Cardiac fibroblast (primary cell): ENCODE measurements at regions not wholly inside any gene's neighbourhood (a gene's known extent, or its start where the extent isn't known, plus 50 kb on each side); places are given as distances from the start of the nearest gene placed in this dataset.
A peak's percentile ranks its signal among the peaks of the same experiment; 100 is the strongest.

ENCODE experiments used
- DNase-seq, 2 donors: peaks; one replicate each; pipeline versions ENCODE4 v3.0.0 to v3.0.0-alpha.2; 2010; ENCODE audit warnings: low read depth in 2 of 2
- H3K4me3 ChIP-seq, 2 donors: replicated peaks in 1 of 2; 1 replicate in 1 of 2; 2 replicates in 1 of 2; pipeline ENCODE4 v1.5.1; 2011; ENCODE audit warnings: low read depth in 2 of 2, low read length in 2 of 2, mild to moderate bottlenecking in 2 of 2, moderate library complexity in 1 of 2
- CTCF ChIP-seq: IDR thresholded peaks from one replicate; pipeline ENCODE4 v1.5.1; 2011; ENCODE audit warnings: low read depth, mild to moderate bottlenecking, low read length, inconsistent platforms

DNA sequence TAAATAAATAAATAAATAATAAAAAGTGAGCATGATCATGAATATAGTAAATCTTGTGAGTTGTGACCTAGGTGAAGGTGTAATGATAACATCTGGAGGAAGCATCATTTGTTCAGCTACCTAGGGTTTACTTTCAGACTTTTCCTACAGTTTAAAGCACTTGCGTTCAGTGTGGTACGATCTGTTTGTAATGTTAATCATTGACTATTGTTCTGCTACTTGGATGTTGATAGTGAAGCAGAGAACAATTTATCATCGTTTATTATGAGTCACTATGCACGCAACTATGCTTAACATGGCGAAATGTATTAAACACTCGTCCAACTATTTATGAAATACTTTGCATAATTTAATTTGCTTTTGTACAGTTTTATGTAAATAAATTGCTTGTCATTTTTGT, 426.2 kb downstream of the PCDH7 start:
- H3K4me3 ChIP-seq: no peak overlapping the region
- DNase-seq: no peak
- TF ChIP-seq CTCF: no peak

DNA sequence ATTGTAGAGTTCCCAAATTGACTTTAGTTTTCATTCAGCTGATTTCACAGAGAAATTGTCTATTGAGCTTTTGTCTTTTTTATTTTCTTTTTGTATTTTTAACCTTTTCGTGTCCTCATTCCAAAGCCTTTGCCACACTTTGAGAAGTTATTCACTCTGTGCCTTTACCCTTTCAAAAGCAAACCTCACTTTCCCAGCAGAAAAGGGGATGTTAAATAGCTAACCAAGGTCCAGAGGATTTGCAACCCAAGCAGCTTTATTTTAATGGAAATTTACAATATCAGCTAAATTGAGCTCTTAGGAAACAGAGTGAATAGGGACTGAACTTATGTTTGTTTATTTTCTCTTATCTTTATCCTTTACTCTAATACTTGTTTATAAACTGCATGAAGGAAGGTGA, 428.8 kb downstream of the PCDH7 start:
- no peak for DNase-seq
- H3K4me3 ChIP-seq: no peak overlapping the region
- TF ChIP-seq CTCF: no peak

- no peak overlapping the region for H3K4me3 ChIP-seq
- no peak for TF ChIP-seq CTCF
- no peak for DNase-seq
Observed at GRCh38 chr4:31156221-31156620, 436.1 kb downstream of the PCDH7 start.

DNA sequence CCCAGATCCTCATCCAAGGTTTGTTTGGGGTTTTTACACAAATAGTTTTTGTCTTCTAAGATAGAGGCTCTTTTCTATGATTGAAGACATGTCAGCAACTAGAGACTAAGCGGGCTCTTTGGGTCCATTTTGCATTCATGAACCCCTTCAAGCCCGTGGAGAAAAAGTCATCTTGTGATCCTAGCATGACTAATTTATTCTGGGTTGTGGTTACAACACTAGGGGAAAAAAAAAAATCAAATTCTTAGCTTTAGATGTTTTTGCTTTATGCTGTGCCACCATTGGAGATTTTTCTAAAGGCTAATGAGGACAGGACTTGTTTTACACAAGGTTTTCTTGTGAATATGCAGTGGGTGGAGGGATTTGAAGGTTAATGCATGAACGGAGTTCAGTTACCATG, 440.0 kb downstream of the PCDH7 start:
- no peak overlapping the region for H3K4me3 ChIP-seq
- no peak for TF ChIP-seq CTCF
- no peak for DNase-seq

GRCh38 chr4:31169846-31170245, 449.7 kb downstream of the PCDH7 start:
- no peak for DNase-seq
- TF ChIP-seq CTCF: no peak
- no peak overlapping the region for H3K4me3 ChIP-seq

- H3K4me3 ChIP-seq: no peak overlapping the region
- no peak for DNase-seq
- TF ChIP-seq CTCF: no peak
Observed at GRCh38 chr4:31171362-31171761, 451.2 kb downstream of the PCDH7 start.

DNA sequence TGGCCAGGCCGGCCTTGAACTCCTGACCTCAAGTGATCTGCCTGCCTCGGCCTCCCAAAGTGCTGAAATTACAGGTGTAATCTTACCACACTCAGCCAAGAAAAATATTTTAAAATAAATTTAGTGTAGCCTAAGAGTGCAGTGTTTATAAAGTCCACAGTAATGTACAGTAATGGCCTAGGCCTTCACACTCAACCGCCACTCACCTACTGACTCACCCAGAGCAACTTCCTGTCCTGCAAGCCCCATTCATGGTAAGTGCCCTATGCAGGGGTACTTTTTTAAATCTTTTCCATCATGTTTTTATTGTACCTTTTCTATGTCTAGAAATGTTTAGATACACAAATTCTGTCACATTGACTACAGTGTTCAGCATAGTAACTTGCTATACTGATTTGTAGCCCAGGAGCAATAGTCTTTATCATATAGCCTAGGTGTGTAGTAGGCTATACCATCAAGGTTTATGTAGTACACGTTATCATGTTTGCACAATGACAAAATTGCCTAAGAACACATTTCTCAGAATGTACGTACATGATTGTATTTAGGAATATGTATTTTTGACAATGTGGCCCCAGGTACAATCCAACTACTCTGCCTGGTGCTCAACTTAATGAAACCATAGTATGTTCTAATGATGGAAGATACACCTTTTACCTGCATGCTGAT, 455.2 kb downstream of the PCDH7 start:
- no peak for TF ChIP-seq CTCF
- no peak overlapping the region for H3K4me3 ChIP-seq
- DNase-seq: peak in 1 of 2 donors; percentile 9
